Parathyroid adenoma (tissue), 2 donors: ENCODE measurements at regions not wholly inside any gene's neighbourhood (a gene's known extent, or its start where the extent isn't known, plus 50 kb on each side); places are given as distances from the start of the nearest gene placed in this dataset.

Experiments used
- H2AFZ ChIP-seq: fragments of 300-600 bp; sonication (generic); one replicate; pipeline ENCODE4 v1.7.0; 2017; ENCODE audit warnings: antibody characterized with exemption, mild to moderate bottlenecking
- H3K27ac ChIP-seq: fragments of 300-600 bp; sonication (generic); one replicate; pipeline ENCODE4 v1.7.0; 2017
- H3K27me3 ChIP-seq: fragments of 300-600 bp; sonication (generic); one replicate; pipeline ENCODE4 v1.7.0; 2017; ENCODE audit warnings: low read length; ENCODE audit not compliant: control insufficient read depth, insufficient read depth
- H3K36me3 ChIP-seq: fragments of 300-600 bp; sonication (generic); one replicate; pipeline ENCODE4 v1.7.0; 2017; ENCODE audit warnings: low read length; ENCODE audit not compliant: control insufficient read depth, insufficient read depth
- H3K4me1 ChIP-seq: fragments of 300-600 bp; sonication (generic); one replicate; pipeline ENCODE4 v1.7.0; 2017; ENCODE audit warnings: control low read depth
- H3K4me2 ChIP-seq: fragments of 300-600 bp; sonication (generic); one replicate; pipeline ENCODE4 v1.7.0; 2017; ENCODE audit warnings: low read length
- H3K4me3 ChIP-seq: fragments of 300-600 bp; sonication (generic); one replicate; pipeline ENCODE4 v1.7.0; 2017; ENCODE audit warnings: low read depth, low read length
- H3K79me2 ChIP-seq: fragments of 300-600 bp; sonication (generic); one replicate; pipeline ENCODE4 v1.7.0; 2017; ENCODE audit warnings: control low read depth
- H3K9ac ChIP-seq: fragments of 300-600 bp; sonication (generic); one replicate; pipeline ENCODE4 v1.7.0; 2017; ENCODE audit warnings: mild to moderate bottlenecking
- H3K9me3 ChIP-seq: fragments of 300-600 bp; sonication (generic); one replicate; pipeline ENCODE4 v1.7.0; 2017; ENCODE audit warnings: low read length; ENCODE audit not compliant: control insufficient read depth
- TF ChIP-seq, protein P1 (sequence below): fragments of 300-600 bp; sonication (generic); IDR thresholded peaks from one replicate; pipeline ENCODE4 v1.7.0; 2017; ENCODE audit warnings: antibody characterized with exemption, mild to moderate bottlenecking
- donor health status: primary hyperparathyroidism.

GRCh38 chr3:111323019-111323418 lies 219.0 kb upstream of the CD96 start:
- no peak overlapping the region for H3K27ac ChIP-seq
- no peaks in the 10 kb centered on the region for H3K36me3 ChIP-seq
- H3K4me3 ChIP-seq = no peak overlapping the region
- H3K4me1 ChIP-seq = no peaks in the 10 kb centered on the region
- H3K9ac ChIP-seq = no peak overlapping the region
- H3K27me3 ChIP-seq = no peaks in the 10 kb centered on the region
- no peaks in the 10 kb centered on the region for H3K9me3 ChIP-seq
- H3K79me2 ChIP-seq = no peaks in the 10 kb centered on the region
- TF ChIP-seq, protein P1, sequence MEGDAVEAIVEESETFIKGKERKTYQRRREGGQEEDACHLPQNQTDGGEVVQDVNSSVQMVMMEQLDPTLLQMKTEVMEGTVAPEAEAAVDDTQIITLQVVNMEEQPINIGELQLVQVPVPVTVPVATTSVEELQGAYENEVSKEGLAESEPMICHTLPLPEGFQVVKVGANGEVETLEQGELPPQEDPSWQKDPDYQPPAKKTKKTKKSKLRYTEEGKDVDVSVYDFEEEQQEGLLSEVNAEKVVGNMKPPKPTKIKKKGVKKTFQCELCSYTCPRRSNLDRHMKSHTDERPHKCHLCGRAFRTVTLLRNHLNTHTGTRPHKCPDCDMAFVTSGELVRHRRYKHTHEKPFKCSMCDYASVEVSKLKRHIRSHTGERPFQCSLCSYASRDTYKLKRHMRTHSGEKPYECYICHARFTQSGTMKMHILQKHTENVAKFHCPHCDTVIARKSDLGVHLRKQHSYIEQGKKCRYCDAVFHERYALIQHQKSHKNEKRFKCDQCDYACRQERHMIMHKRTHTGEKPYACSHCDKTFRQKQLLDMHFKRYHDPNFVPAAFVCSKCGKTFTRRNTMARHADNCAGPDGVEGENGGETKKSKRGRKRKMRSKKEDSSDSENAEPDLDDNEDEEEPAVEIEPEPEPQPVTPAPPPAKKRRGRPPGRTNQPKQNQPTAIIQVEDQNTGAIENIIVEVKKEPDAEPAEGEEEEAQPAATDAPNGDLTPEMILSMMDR = no peak
- no peak overlapping the region for H2AFZ ChIP-seq
- no peak overlapping the region for H3K4me2 ChIP-seq

DNA sequence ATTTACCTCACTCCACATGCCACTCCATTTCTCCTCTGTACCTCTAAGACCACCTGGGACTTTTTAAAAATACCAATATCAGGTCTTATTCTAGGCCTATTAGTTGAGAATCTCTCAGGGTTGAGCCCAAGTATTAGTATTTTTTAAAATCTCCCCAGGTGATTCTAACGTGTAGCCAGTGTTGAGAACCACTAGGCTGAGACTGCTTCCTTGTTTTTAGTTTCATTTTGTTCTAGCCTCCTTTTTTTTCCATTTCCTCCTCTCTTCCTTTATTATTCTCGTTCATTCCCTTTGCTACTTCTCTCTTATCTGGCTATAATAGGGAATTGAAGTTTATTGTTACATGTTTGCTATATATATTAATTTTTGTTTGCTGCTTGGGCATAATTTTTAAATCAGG lies 217.8 kb upstream of the CD96 start:
- no peaks in the 10 kb centered on the region for H3K4me1 ChIP-seq
- H3K36me3 ChIP-seq = no peaks in the 10 kb centered on the region
- TF ChIP-seq, protein P1 = no peak
- H2AFZ ChIP-seq = no peak overlapping the region
- H3K9me3 ChIP-seq = no peaks in the 10 kb centered on the region
- H3K4me2 ChIP-seq = no peak overlapping the region
- H3K27me3 ChIP-seq = no peaks in the 10 kb centered on the region
- no peak overlapping the region for H3K9ac ChIP-seq
- no peaks in the 10 kb centered on the region for H3K79me2 ChIP-seq
- no peak overlapping the region for H3K4me3 ChIP-seq
- no peak overlapping the region for H3K27ac ChIP-seq

GRCh38 chr3:111324645-111325044 lies 217.4 kb upstream of the CD96 start:
- Histone ChIP-seq H3K36me3 (no peaks in the 10 kb centered on the region), H3K4me1 (no peaks in the 10 kb centered on the region), H3K27me3 (no peaks in the 10 kb centered on the region), H3K4me2 (no peak overlapping the region), H3K9ac (no peak overlapping the region), H3K79me2 (no peaks in the 10 kb centered on the region), H3K9me3 (no peaks in the 10 kb centered on the region), H3K27ac (no peak overlapping the region), H3K4me3 (no peak overlapping the region), H2AFZ (no peak overlapping the region)
- TF ChIP-seq, protein P1 = no peak

GRCh38 chr3:111325160-111325718 lies 216.8 kb upstream of the CD96 start:
- no peaks in the 10 kb centered on the region for H3K36me3 ChIP-seq
- no peaks in the 10 kb centered on the region for H3K27me3 ChIP-seq
- H2AFZ ChIP-seq = no peak overlapping the region
- no peaks in the 10 kb centered on the region for H3K9me3 ChIP-seq
- no peaks in the 10 kb centered on the region for H3K79me2 ChIP-seq
- TF ChIP-seq, protein P1 = no peak
- no peak overlapping the region for H3K27ac ChIP-seq
- no peak overlapping the region for H3K4me3 ChIP-seq
- H3K4me2 ChIP-seq = no peak overlapping the region
- no peak overlapping the region for H3K9ac ChIP-seq
- no peaks in the 10 kb centered on the region for H3K4me1 ChIP-seq
